GM12865 (cell line): ENCODE measurements at regions not wholly inside any gene's neighbourhood (a gene's known extent, or its start where the extent isn't known, plus 50 kb on each side); places are given as distances from the start of the nearest gene placed in this dataset.
"Not testable (repeated sequence)": the region's sequence is repeated elsewhere in the genome, so short reads cannot be mapped to it uniquely, and the experiment has no call there.

Source experiments
- DNase-seq: peaks from one replicate; pipeline ENCODE4 v3.0.0; 2010; ENCODE audit warnings: low read depth
- H3K4me3 ChIP-seq: 2 replicates; pipeline ENCODE4 v1.5.1; 2011; ENCODE audit warnings: mild to moderate bottlenecking, low read depth, low read length, control low read depth
- TF ChIP-seq, protein P1 (sequence below): IDR thresholded peaks from 2 replicates; pipeline ENCODE4 v1.5.1; 2011; ENCODE audit warnings: low read length, control low read depth, low read depth, inconsistent platforms; ENCODE audit not compliant: insufficient read depth; ENCODE audit errors: missing control alignments

DNA sequence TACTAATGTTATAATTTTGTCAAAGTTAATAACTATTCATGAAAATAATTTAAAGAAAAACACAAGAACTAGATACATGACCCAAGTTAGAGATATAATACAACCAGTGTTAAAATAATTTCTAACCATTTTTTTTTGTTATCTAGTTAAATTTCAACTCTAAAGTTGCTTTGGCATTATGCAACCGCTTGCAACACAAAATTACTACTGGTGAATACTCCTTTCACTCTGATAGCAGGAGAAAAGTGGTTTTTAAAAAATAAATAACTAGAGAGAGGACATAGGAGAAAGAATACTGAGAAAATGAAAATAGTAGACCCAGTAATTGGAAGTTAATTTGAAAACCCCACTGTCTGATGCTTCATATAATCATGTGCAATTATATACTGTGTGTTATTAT lies 622.4 kb upstream of the GRIN3A start:
- TF ChIP-seq, protein P1, sequence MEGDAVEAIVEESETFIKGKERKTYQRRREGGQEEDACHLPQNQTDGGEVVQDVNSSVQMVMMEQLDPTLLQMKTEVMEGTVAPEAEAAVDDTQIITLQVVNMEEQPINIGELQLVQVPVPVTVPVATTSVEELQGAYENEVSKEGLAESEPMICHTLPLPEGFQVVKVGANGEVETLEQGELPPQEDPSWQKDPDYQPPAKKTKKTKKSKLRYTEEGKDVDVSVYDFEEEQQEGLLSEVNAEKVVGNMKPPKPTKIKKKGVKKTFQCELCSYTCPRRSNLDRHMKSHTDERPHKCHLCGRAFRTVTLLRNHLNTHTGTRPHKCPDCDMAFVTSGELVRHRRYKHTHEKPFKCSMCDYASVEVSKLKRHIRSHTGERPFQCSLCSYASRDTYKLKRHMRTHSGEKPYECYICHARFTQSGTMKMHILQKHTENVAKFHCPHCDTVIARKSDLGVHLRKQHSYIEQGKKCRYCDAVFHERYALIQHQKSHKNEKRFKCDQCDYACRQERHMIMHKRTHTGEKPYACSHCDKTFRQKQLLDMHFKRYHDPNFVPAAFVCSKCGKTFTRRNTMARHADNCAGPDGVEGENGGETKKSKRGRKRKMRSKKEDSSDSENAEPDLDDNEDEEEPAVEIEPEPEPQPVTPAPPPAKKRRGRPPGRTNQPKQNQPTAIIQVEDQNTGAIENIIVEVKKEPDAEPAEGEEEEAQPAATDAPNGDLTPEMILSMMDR = no peak
- DNase-seq = no peak
- H3K4me3 ChIP-seq = no peak overlapping the region

DNA sequence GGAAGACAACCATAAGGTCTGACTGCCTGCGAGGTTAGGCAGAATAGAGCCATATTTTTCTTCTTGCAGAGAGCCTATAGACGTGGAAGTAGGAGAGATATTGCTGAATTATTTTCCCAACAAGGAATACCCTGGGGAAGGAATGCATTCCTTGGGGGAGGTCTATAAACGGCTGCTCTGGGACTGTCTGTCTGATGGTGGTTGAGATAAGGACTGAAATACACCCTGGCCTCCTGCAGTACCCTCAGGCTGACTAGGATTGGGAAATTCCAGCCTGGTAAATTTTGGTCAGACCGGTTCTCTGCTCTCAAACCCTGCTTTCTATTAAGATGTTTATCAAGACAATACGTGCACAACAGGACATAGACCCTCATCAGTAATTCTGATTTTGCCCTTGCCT lies 617.5 kb upstream of the GRIN3A start:
- TF ChIP-seq, protein P1 = no peak

DNA sequence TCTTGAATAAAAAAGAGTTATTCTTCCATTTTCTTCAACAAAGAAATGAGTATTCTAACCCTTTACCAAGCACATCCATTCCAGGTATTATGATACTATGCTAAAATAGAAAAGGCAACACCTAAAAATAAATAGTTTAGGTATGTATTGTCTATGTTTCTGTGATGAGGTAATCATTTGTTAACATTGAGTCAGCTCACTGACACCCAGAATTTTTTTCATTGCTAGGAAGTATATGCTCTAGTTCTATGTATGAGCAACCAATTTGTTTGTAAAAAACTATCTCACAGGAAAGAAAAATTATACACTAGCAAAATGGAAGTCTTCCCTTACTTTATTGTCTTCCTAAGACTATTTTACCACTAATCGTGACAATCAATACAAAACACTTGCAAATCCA lies 615.6 kb upstream of the GRIN3A start:
- DNase-seq = no peak
- no peak overlapping the region for H3K4me3 ChIP-seq
- TF ChIP-seq, protein P1 = no peak

More for the DNA sequence above, 617.5 kb upstream of the GRIN3A start:
- no peak for DNase-seq
- no peak overlapping the region for H3K4me3 ChIP-seq

DNA sequence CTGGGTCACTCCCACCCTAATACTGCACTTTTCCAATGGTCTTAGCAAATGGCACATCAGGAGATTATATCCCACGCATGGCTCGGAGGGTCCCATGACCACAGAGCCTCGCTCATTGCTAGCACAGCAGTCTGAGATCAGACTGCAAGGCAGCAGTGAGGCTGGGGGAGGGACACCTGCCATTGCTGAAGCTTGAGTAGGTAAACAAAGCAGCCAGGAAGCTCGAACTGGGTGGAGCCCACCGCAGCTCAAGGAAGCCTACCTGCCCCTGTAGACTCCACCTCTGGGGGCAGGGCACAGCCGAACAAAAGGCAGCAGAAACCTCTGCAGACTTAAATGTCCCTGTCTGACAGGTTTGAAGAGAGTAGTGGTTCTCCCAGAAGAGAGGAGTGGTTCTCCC lies 599.0 kb upstream of the GRIN3A start:
- DNase-seq, H3K4me3 ChIP-seq: not testable (repeated sequence)

DNA sequence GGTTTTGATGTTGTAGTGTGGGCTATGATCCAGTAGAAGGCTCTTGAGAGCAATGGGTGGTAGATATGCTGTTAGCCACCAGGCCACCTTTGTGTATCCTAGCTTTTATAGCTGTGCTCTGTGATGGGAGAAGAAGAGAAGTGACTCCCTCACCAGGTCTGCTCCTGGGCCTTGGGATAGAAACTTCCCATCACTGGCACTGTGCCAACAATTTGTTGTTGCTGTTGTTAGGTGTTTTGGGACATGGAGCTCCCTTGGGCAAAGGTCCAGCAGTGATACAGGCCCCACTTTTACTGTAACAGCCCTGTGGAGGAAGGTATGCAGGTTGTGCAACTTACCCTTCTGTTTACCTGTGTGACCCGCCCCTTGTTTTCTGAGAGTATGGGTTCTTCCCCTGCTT lies 570.9 kb upstream of the GRIN3A start:
- H3K4me3 ChIP-seq = no peak overlapping the region
- no peak for DNase-seq
- TF ChIP-seq, protein P1 = no peak

DNA sequence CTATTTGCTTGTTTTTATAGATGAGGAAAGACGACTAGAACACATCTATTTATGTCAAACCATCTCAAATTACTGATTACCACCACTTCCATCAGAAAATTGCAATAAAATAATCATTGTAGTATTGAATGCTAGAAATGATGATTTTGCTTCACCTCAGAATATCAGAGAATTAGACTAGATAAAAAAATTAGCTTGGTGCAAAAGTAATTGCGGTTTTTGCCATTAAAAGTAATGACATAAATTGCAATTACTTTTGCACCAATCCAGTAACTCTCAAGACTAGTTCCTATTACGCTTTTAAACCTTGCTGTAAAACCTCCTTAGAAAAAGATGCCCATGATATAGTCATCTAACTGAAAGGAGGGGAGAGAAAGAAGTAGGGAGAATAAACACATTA lies 556.7 kb upstream of the GRIN3A start:
- DNase-seq = no peak
- TF ChIP-seq, protein P1 = no peak
- no peak overlapping the region for H3K4me3 ChIP-seq

DNA sequence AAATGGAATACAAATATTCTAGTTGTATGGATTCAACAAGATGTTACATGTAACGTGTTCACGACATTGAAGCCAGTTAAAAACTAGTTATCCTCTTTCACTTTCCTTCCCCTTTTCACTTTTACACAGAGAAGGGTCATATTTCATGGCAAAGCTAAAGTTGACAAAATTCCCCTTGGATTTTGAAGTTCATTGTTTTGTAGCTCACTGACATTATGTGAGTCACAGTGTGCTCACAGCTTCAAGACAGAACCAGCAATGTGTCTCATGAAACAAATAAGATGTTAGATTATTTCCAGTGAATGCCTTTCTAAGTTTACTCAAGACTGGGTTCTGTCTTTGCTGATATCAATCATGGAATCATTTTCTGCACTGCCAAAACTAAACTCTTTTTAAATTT lies 535.5 kb upstream of the GRIN3A start:
- no peak for DNase-seq
- H3K4me3 ChIP-seq = no peak overlapping the region

More for the DNA sequence above, 535.5 kb upstream of the GRIN3A start:
- TF ChIP-seq, protein P1 = no peak
